Hepatocyte (in vitro differentiated cells): ENCODE measurements at regions not wholly inside any gene's neighbourhood (a gene's known extent, or its start where the extent isn't known, plus 50 kb on each side); places are given as distances from the start of the nearest gene placed in this dataset.

ENCODE experiments used
- EZH2 ChIP-seq: fragments of 200-600 bp; sonication (generic); IDR thresholded peaks from 2 replicates; pipeline ENCODE4 v1.6.1; 2016; ENCODE audit warnings: antibody characterized with exemption, mild to moderate bottlenecking, borderline replicate concordance
- TF ChIP-seq, protein P1 (sequence below): fragments of 200-600 bp; sonication (generic); IDR thresholded peaks from 2 replicates; pipeline ENCODE4 v1.5.1; 2016; ENCODE audit warnings: antibody characterized with exemption, mild to moderate bottlenecking; ENCODE audit not compliant: poor library complexity

DNA sequence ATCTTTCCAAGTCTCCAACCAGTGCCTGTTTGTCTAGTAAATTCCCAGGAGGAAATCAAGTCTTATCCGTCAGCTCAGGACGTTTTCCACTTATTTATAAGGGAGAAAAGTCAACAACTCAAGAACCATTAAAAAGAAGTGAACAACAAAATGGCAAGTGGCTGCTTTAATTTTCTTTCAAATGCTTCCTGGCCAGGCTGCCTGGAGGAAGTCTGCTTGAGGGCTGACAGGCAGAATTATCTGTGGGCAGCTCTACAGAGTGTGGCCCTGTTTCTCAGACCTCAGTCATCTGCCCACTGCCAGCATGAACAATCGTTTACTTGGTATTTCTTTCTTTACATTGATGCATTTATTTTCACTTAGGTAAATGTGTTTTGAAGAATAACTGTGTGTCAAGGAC lies 281.9 kb upstream of the ISX start:
- TF ChIP-seq, protein P1, sequence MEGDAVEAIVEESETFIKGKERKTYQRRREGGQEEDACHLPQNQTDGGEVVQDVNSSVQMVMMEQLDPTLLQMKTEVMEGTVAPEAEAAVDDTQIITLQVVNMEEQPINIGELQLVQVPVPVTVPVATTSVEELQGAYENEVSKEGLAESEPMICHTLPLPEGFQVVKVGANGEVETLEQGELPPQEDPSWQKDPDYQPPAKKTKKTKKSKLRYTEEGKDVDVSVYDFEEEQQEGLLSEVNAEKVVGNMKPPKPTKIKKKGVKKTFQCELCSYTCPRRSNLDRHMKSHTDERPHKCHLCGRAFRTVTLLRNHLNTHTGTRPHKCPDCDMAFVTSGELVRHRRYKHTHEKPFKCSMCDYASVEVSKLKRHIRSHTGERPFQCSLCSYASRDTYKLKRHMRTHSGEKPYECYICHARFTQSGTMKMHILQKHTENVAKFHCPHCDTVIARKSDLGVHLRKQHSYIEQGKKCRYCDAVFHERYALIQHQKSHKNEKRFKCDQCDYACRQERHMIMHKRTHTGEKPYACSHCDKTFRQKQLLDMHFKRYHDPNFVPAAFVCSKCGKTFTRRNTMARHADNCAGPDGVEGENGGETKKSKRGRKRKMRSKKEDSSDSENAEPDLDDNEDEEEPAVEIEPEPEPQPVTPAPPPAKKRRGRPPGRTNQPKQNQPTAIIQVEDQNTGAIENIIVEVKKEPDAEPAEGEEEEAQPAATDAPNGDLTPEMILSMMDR: no peak
- TF ChIP-seq EZH2: no peak
